Tibial nerve (tissue), 4 donors: ENCODE measurements at regions not wholly inside any gene's neighbourhood (a gene's known extent, or its start where the extent isn't known, plus 50 kb on each side); places are given as distances from the start of the nearest gene placed in this dataset.

ENCODE experiments used
- CTCF ChIP-seq, 5 experiments: fragments of 200-600 bp in 3 of 5; fragments of 450-650 bp in 2 of 5; sonication (generic) in 3 of 5; IDR thresholded peaks; one replicate each; pipeline ENCODE4 v1.5.1; 2016 to 2019; ENCODE audit warnings: antibody characterized with exemption in 5 of 5, mild to moderate bottlenecking in 3 of 5, moderate library complexity in 2 of 5
- EP300 ChIP-seq, 2 donors: sonication (generic); formaldehyde crosslinking; IDR thresholded peaks; one replicate each; pipeline ENCODE4 v1.6.1; 2017; ENCODE audit warnings: antibody characterized with exemption in 2 of 2, mild to moderate bottlenecking in 1 of 2
- POLR2A ChIP-seq, 2 donors: fragments of 450-650 bp; IDR thresholded peaks; one replicate each; pipeline ENCODE4 v1.6.1; 2017; ENCODE audit warnings: antibody characterized with exemption in 2 of 2, mild to moderate bottlenecking in 2 of 2, moderate library complexity in 2 of 2

- TF ChIP-seq CTCF (IDR thresholded peaks at IDR 0.05) (no peak), EP300 (IDR thresholded peaks at IDR 0.05) (no peak), POLR2A (IDR thresholded peaks at IDR 0.05) (no peak)
Measured at GRCh38 chr14:104374718-104375080, 204.9 kb upstream of the C14orf180 start.
